PC-3 (cell line): ENCODE measurements at regions not wholly inside any gene's neighbourhood (a gene's known extent, or its start where the extent isn't known, plus 50 kb on each side); places are given as distances from the start of the nearest gene placed in this dataset.
"Not testable (repeated sequence)": the region's sequence is repeated elsewhere in the genome, so short reads cannot be mapped to it uniquely, and the experiment has no call there.

Experiments
- ATAC-seq: fragments of 200-7000 bp; cut with Tn5 transposase; 2 replicates; pipeline ENCODE4 v1.9.1; 2020; ENCODE audit warnings: mild to moderate bottlenecking, moderate library complexity
- BruUV-seq: library from RNA; stranded (reverse); fragments of 400-500 nt; replicated peaks from 2 replicates; lab custom pipeline; 2021; lab: Mats Ljungman, UMichigan
- CTCF ChIA-PET: fragments of 300-600 bp; sonication (Branson Sonifier 250); formaldehyde crosslinking; loops from one replicate; lab custom pipeline; 2022; ENCODE audit warnings: antibody characterized with exemption; lab: Charles Lee
- POLR2A ChIA-PET: fragments of 300-600 bp; sonication (Branson Sonifier 250); formaldehyde crosslinking; loops from one replicate; lab custom pipeline; 2022; ENCODE audit warnings: antibody characterized with exemption; ENCODE audit not compliant: unreplicated experiment; lab: Charles Lee
- DNase-seq: peaks from one replicate; pipeline ENCODE4 v3.0.0-alpha.2; 2015
- H2AFZ ChIP-seq: fragments of 300-600 bp; sonication (generic); 2 replicates; pipeline ENCODE4 v1.6.0; 2016; ENCODE audit warnings: antibody characterized with exemption, low read length
- H3F3A ChIP-seq: fragments of 300-600 bp; sonication (generic); one replicate; pipeline ENCODE4 v1.6.0; 2017; ENCODE audit warnings: antibody characterized with exemption, low read length, control low read depth, mild to moderate bottlenecking; ENCODE audit not compliant: unreplicated experiment
- H3K27ac ChIP-seq: fragments of 300-600 bp; sonication (generic); 2 replicates; pipeline ENCODE4 v1.5.1; 2016; ENCODE audit warnings: mild to moderate bottlenecking, low read length
- H3K27me3 ChIP-seq: fragments of 300-600 bp; sonication (generic); 2 replicates; pipeline ENCODE4 v1.6.1; 2016; ENCODE audit warnings: low read length, mixed read lengths
- H3K36me3 ChIP-seq: fragments of 300-600 bp; sonication (generic); 2 replicates; pipeline ENCODE4 v1.6.1; 2016; ENCODE audit warnings: low read depth, mixed run types, low read length, mixed read lengths
- H3K4me1 ChIP-seq: fragments of 300-600 bp; sonication (generic); 2 replicates; pipeline ENCODE4 v1.5.1; 2016; ENCODE audit warnings: low read length; ENCODE audit not compliant: insufficient read depth
- H3K4me2 ChIP-seq: fragments of 300-600 bp; sonication (generic); 2 replicates; pipeline ENCODE4 v1.6.0; 2016; ENCODE audit warnings: low read length
- H3K4me3 ChIP-seq: fragments of 300-600 bp; sonication (generic); 2 replicates; pipeline ENCODE4 v1.5.1; 2016; ENCODE audit warnings: mild to moderate bottlenecking, low read length, mixed read lengths
- H3K79me2 ChIP-seq: fragments of 300-600 bp; sonication (generic); 2 replicates; pipeline ENCODE4 v1.6.1; 2017; ENCODE audit warnings: low read length, mixed read lengths
- H3K9ac ChIP-seq: fragments of 300-600 bp; sonication (generic); 2 replicates; pipeline ENCODE4 v1.6.0; 2016; ENCODE audit warnings: mild to moderate bottlenecking, low read length
- H3K9me2 ChIP-seq: fragments of 300-600 bp; sonication (generic); replicated peaks from 2 replicates; pipeline ENCODE4 v1.6.1; 2016; ENCODE audit warnings: mixed run types, low read length, mixed read lengths
- H3K9me3 ChIP-seq: fragments of 300-600 bp; sonication (generic); 2 replicates; pipeline ENCODE4 v1.6.1; 2016; ENCODE audit warnings: low read length, mixed read lengths
- H4K20me1 ChIP-seq: fragments of 300-600 bp; sonication (generic); 2 replicates; pipeline ENCODE4 v1.6.1; 2016; ENCODE audit warnings: low read length, mixed read lengths
- CTCF ChIP-seq: fragments of 300-600 bp; sonication (generic); conservative IDR thresholded peaks from 2 replicates; pipeline ENCODE4 v1.5.1; 2017; ENCODE audit warnings: antibody characterized with exemption, low read depth, mild to moderate bottlenecking, low read length
- EZH2 ChIP-seq: fragments of 300-600 bp; sonication (generic); IDR thresholded peaks from one replicate; pipeline ENCODE4 v1.6.1; 2017; ENCODE audit warnings: antibody characterized with exemption, mild to moderate bottlenecking, low read length; ENCODE audit not compliant: unreplicated experiment
- EZH2phosphoT487 ChIP-seq: fragments of 300-600 bp; sonication (generic); IDR thresholded peaks from 2 replicates; pipeline ENCODE4 v1.6.1; 2018; ENCODE audit warnings: mild to moderate bottlenecking, antibody characterized with exemption, low read length, borderline replicate concordance
- intact Hi-C: fragments of 100-400 bp; cut with micrococcal nuclease; formaldehyde crosslinking; loops from 2 replicates; pipeline ENCODE4 v1.9.0; 2023

GRCh38 chr15:22253676-22254408 is 173.5 kb downstream of the OR4M2 start:
- no TSS peak for BruUV-seq
- intact Hi-C loops: no loop called here
- H3K9me3 ChIP-seq: peaks cover 32% of the 10 kb centered on the region

GRCh38 chr15:22254409-22255045 is 174.2 kb downstream of the OR4M2 start:
- H3F3A ChIP-seq, H3K4me2 ChIP-seq, intact Hi-C loops, DNase-seq, BruUV-seq, H3K4me3 ChIP-seq, H3K9me2 ChIP-seq, H3K36me3 ChIP-seq, H3K27ac ChIP-seq, POLR2A ChIA-PET, H3K9ac ChIP-seq, H3K27me3 ChIP-seq, H4K20me1 ChIP-seq, H3K79me2 ChIP-seq, CTCF ChIA-PET, ATAC-seq, H2AFZ ChIP-seq, H3K4me1 ChIP-seq: not testable (repeated sequence)
- peaks cover 28% of the 10 kb centered on the region for H3K9me3 ChIP-seq

More at GRCh38 chr15:22253676-22254408, 173.5 kb downstream of the OR4M2 start:
- Histone ChIP-seq H3K79me2 (no peaks in the 10 kb centered on the region), H3K27me3 (no peaks in the 10 kb centered on the region), H3K9me2 (no peaks in the 10 kb centered on the region), H3K4me2 (no peak overlapping the region), H3K9ac (no peak overlapping the region), H3F3A (no peaks in the 10 kb centered on the region), H3K4me3 (no peak overlapping the region), H2AFZ (no peak overlapping the region), H4K20me1 (no peaks in the 10 kb centered on the region), H3K27ac (no peak overlapping the region), H3K4me1 (no peaks in the 10 kb centered on the region), H3K36me3 (no peaks in the 10 kb centered on the region)
- no peak for ATAC-seq
- CTCF ChIA-PET: no interaction called here
- no peak for TF ChIP-seq EZH2
- no peak for TF ChIP-seq EZH2phosphoT487
- TF ChIP-seq CTCF: no peak
- POLR2A ChIA-PET: no interaction called here
- no peak for DNase-seq

- H3K9me2 ChIP-seq, BruUV-seq, POLR2A ChIA-PET, ATAC-seq, H3K27ac ChIP-seq, H3K4me3 ChIP-seq, DNase-seq, H3F3A ChIP-seq, H3K79me2 ChIP-seq, H3K9ac ChIP-seq, intact Hi-C loops, H3K4me1 ChIP-seq, H3K4me2 ChIP-seq, H2AFZ ChIP-seq, CTCF ChIA-PET, H3K36me3 ChIP-seq, H3K27me3 ChIP-seq, H4K20me1 ChIP-seq: not testable (repeated sequence)
- peaks cover 26% of the 10 kb centered on the region for H3K9me3 ChIP-seq
These were observed 175.3 kb downstream of the OR4M2 start for GRCh38 chr15:22255606-22256005.

GRCh38 chr15:22256389-22257046 is 176.2 kb downstream of the OR4M2 start:
- H3K36me3 ChIP-seq, POLR2A ChIA-PET, H4K20me1 ChIP-seq, H3K27me3 ChIP-seq, H3K79me2 ChIP-seq, intact Hi-C loops, BruUV-seq, DNase-seq, H3F3A ChIP-seq, CTCF ChIA-PET, H3K9me2 ChIP-seq, H3K4me1 ChIP-seq, H3K9ac ChIP-seq, H3K27ac ChIP-seq: not testable (repeated sequence)
- Histone ChIP-seq H3K4me3 (peak overlapping the region; percentile 28; the same call in 1 of the 2 replicates), H2AFZ (peak overlapping the region; percentile 38; the same call in 1 of the 2 replicates), H3K9me3 (peaks cover 18% of the 10 kb centered on the region; the same call in 1 of the 2 replicates), H3K4me2 (peak overlapping the region; percentile 10; the same call in 1 of the 2 replicates)
- ATAC-seq: peak; percentile 27
